Psoas muscle (tissue), 7 donors: ENCODE measurements at regions not wholly inside any gene's neighbourhood (a gene's known extent, or its start where the extent isn't known, plus 50 kb on each side); places are given as distances from the start of the nearest gene placed in this dataset.

Experiments
- ATAC-seq, 4 donors: fragments of 200-7000 bp; cut with Tn5 transposase; one replicate each; pipeline ENCODE4 v1.9.1; 2020; ENCODE audit warnings: moderate library complexity in 3 of 4, mild to moderate bottlenecking in 2 of 4
- DNase-seq, 2 donors: peaks; one replicate each; pipeline ENCODE4 v3.0.0-alpha.2; 2020
- H3K27ac ChIP-seq: fragments of 200-600 bp; one replicate; pipeline ENCODE4 v1.8.0; 2022
- H3K27me3 ChIP-seq, 3 donors: fragments of 200-600 bp in 1 of 3; one replicate each; pipeline versions ENCODE4 v1.6.1 to v1.8.0; 2013 to 2022; ENCODE audit warnings: low read length in 2 of 3, mild to moderate bottlenecking in 2 of 3, moderate library complexity in 1 of 3; ENCODE audit not compliant: insufficient read depth in 3 of 3
- H3K36me3 ChIP-seq, 2 donors: fragments of 200-600 bp in 1 of 2; one replicate each; pipeline versions ENCODE4 v1.6.1 to v1.8.0; 2013 to 2022; ENCODE audit warnings: low read depth in 1 of 2, mild to moderate bottlenecking in 1 of 2, moderate library complexity in 1 of 2; ENCODE audit not compliant: insufficient read depth in 1 of 2
- H3K4me1 ChIP-seq: fragments of 200-600 bp; one replicate; pipeline ENCODE4 v1.8.0; 2022
- H3K4me3 ChIP-seq: fragments of 200-600 bp; one replicate; pipeline ENCODE4 v1.8.0; 2022; ENCODE audit warnings: mild to moderate bottlenecking
- H3K9me3 ChIP-seq: fragments of 200-600 bp; one replicate; pipeline ENCODE4 v1.8.0; 2022
- CTCF ChIP-seq: fragments of 200-600 bp; IDR thresholded peaks from one replicate; pipeline ENCODE4 v1.8.0; 2022; ENCODE audit warnings: antibody characterized with exemption
- WGBS, 3 donors: extraction: QIAGEN DNeasy Blood & Tissue Kit; methylation state at CpG; one replicate each; pipeline versions ENCODE4 v1.1.6 to v1.1.7; 2013; 5-methylcytosine and 5-hydroxymethylcytosine counted together
- intact Hi-C, 2 donors: fragments of 100-400 bp; cut with DNase I; formaldehyde crosslinking; loops; one replicate each; pipeline versions ENCODE4 v1.11.0 to v1.14.2; 2022
- donor health status: healthy with polysubstance abuse.
- donor health status: DM: no; HTN: no; CAD: no; lungs with moderate emphysema.
- donor health status: Bipolar disorder and iron deficiency.
- donor health status: healthy.
- donor health status: DM: yes; HTN: yes; CAD: no.
- donor health status: DM: no; HTN: no; CAD: no.
- donor health status: DM: yes; HTN: yes; CAD: no.

- Histone ChIP-seq H3K27me3 (no peaks in the 10 kb centered on the region), H3K9me3 (no peaks in the 10 kb centered on the region), H3K4me3 (no peak overlapping the region), H3K27ac (no peak overlapping the region), H3K4me1 (peaks cover under 1% of the 10 kb centered on the region), H3K36me3 (no peaks in the 10 kb centered on the region)
- ATAC-seq: no peak
- 81 to 88% (median 87%) methylated on average over 2 of the region's 2 CpGs for WGBS, 3 donors
- DNase-seq: no peak
- no peak for TF ChIP-seq CTCF
- intact Hi-C loops: no loop called here
Measured at GRCh38 chr5:67253911-67254310, 57.3 kb upstream of the CD180 start.

- Histone ChIP-seq H3K9me3 (no peaks in the 10 kb centered on the region), H3K27me3 (no peaks in the 10 kb centered on the region), H3K27ac (no peak overlapping the region), H3K4me1 (peaks cover 20% of the 10 kb centered on the region), H3K4me3 (no peak overlapping the region), H3K36me3 (no peaks in the 10 kb centered on the region)
- 27 to 47% (median 36%) methylated on average over 3 of the region's 3 CpGs for WGBS, 3 donors
- ATAC-seq (no peak), DNase-seq (no peak)
- no peak for TF ChIP-seq CTCF
- intact Hi-C loops: loop anchor here (10.0 kb wide), 5 partner anchors 145 to 1215 kb away; no protein-coding TSS in a partner anchor
Measured at GRCh38 chr5:67249590-67249895, 52.9 kb upstream of the CD180 start.

- no peak for TF ChIP-seq CTCF
- intact Hi-C loops: loop anchor here (10.0 kb wide), 5 partner anchors 146 to 1216 kb away; no protein-coding TSS in a partner anchor
- Histone ChIP-seq H3K27ac (no peak overlapping the region), H3K4me3 (no peak overlapping the region), H3K9me3 (no peaks in the 10 kb centered on the region), H3K4me1 (peaks cover 20% of the 10 kb centered on the region), H3K27me3 (no peaks in the 10 kb centered on the region), H3K36me3 (no peaks in the 10 kb centered on the region)
- peak in 2 of 4 donors; percentile 77 to 82 for ATAC-seq
- no peak for DNase-seq
- WGBS, 3 donors: 33 to 40% (median 34%) methylated on average over 5 of the region's 5 CpGs
Measured at GRCh38 chr5:67248703-67249589, 52.3 kb upstream of the CD180 start.

GRCh38 chr5:67246546-67247268, 50.1 kb upstream of the CD180 start:
- DNase-seq (no peak), ATAC-seq (no peak)
- Histone ChIP-seq H3K4me1 (peaks cover 20% of the 10 kb centered on the region), H3K27me3 (no peaks in the 10 kb centered on the region), H3K36me3 (no peaks in the 10 kb centered on the region), H3K4me3 (no peak overlapping the region), H3K9me3 (no peaks in the 10 kb centered on the region), H3K27ac (no peak overlapping the region)
- intact Hi-C loops: loop anchor here (10.0 kb wide), 5 partner anchors 148 to 1218 kb away; no protein-coding TSS in a partner anchor
- 58 to 66% (median 59%) methylated on average over 5 of the region's 5 CpGs for WGBS, 3 donors
- no peak for TF ChIP-seq CTCF
